ENCODE measurements at regions not wholly inside any gene's neighbourhood (a gene's known extent, or its start where the extent isn't known, plus 50 kb on each side); places are given as distances from the start of the nearest gene placed in this dataset.

GRCh38 chr6:74651948-74652842, 553.7 kb downstream of the COL12A1 start:
- TF ChIP-seq GATA3 (IDR thresholded peaks at IDR 0.05; ENCODE audit: low read depth, low read length) (no peak), GATA2 (IDR thresholded peaks at IDR 0.05; ENCODE audit: low read depth, low read length) (no peak)

GRCh38 chr6:74650668-74651067, 555.2 kb downstream of the COL12A1 start:
- no peak for TF ChIP-seq GATA3 (IDR thresholded peaks at IDR 0.05; ENCODE audit: low read depth, low read length)
- no peak for TF ChIP-seq GATA2 (IDR thresholded peaks at IDR 0.05; ENCODE audit: low read depth, low read length)

- TF ChIP-seq GATA3 (IDR thresholded peaks at IDR 0.05; ENCODE audit: low read depth, low read length): no peak
- TF ChIP-seq GATA2 (IDR thresholded peaks at IDR 0.05; ENCODE audit: low read depth, low read length): no peak
Measured at GRCh38 chr6:74646461-74646860, 559.4 kb downstream of the COL12A1 start.

GRCh38 chr6:74645108-74645849, 560.6 kb downstream of the COL12A1 start:
- TF ChIP-seq GATA3 (IDR thresholded peaks at IDR 0.05; ENCODE audit: low read depth, low read length): no peak

GRCh38 chr6:74642101-74642500, 563.8 kb downstream of the COL12A1 start:
- no peak for TF ChIP-seq GATA3 (IDR thresholded peaks at IDR 0.05; ENCODE audit: low read depth, low read length)
- no peak for TF ChIP-seq GATA2 (IDR thresholded peaks at IDR 0.05; ENCODE audit: low read depth, low read length)

- TF ChIP-seq GATA3 (IDR thresholded peaks at IDR 0.05; ENCODE audit: low read depth, low read length) (no peak), GATA2 (IDR thresholded peaks at IDR 0.05; ENCODE audit: low read depth, low read length) (no peak)
Measured at GRCh38 chr6:74638412-74638811, 567.4 kb downstream of the COL12A1 start.

GRCh38 chr6:74632196-74632875, 573.5 kb downstream of the COL12A1 start:
- TF ChIP-seq GATA2 (IDR thresholded peaks at IDR 0.05; ENCODE audit: low read depth, low read length) (no peak), GATA3 (IDR thresholded peaks at IDR 0.05; ENCODE audit: low read depth, low read length) (no peak)

GRCh38 chr6:74631564-74631963, 574.3 kb downstream of the COL12A1 start:
- TF ChIP-seq GATA3 (IDR thresholded peaks at IDR 0.05; ENCODE audit: low read depth, low read length) (no peak), GATA2 (IDR thresholded peaks at IDR 0.05; ENCODE audit: low read depth, low read length) (no peak)

GRCh38 chr6:74626288-74626687, 579.6 kb downstream of the COL12A1 start:
- no peak for TF ChIP-seq GATA2 (IDR thresholded peaks at IDR 0.05; ENCODE audit: low read depth, low read length)
- TF ChIP-seq GATA3 (IDR thresholded peaks at IDR 0.05; ENCODE audit: low read depth, low read length): no peak

- TF ChIP-seq GATA3 (IDR thresholded peaks at IDR 0.05; ENCODE audit: low read depth, low read length) (no peak), GATA2 (IDR thresholded peaks at IDR 0.05; ENCODE audit: low read depth, low read length) (no peak)
Measured at GRCh38 chr6:74623027-74623426, 582.8 kb downstream of the COL12A1 start.

GRCh38 chr6:74611220-74611619, 594.6 kb downstream of the COL12A1 start:
- TF ChIP-seq GATA2 (IDR thresholded peaks at IDR 0.05; ENCODE audit: low read depth, low read length): no peak

- TF ChIP-seq GATA3 (IDR thresholded peaks at IDR 0.05; ENCODE audit: low read depth, low read length): no peak
- no peak for TF ChIP-seq GATA2 (IDR thresholded peaks at IDR 0.05; ENCODE audit: low read depth, low read length)
Measured at GRCh38 chr6:74610352-74610751, 595.5 kb downstream of the COL12A1 start.

- TF ChIP-seq GATA2 (IDR thresholded peaks at IDR 0.05; ENCODE audit: low read depth, low read length) (no peak), GATA3 (IDR thresholded peaks at IDR 0.05; ENCODE audit: low read depth, low read length) (no peak)
Measured at GRCh38 chr6:74609871-74610270, 596.0 kb downstream of the COL12A1 start.

- TF ChIP-seq GATA3 (IDR thresholded peaks at IDR 0.05; ENCODE audit: low read depth, low read length) (no peak), GATA2 (IDR thresholded peaks at IDR 0.05; ENCODE audit: low read depth, low read length) (no peak)
Measured at GRCh38 chr6:74607934-74608333, 597.9 kb downstream of the COL12A1 start.

Measured in SH-SY5Y (cell line).